ENCODE measurements at regions not wholly inside any gene's neighbourhood (a gene's known extent, or its start where the extent isn't known, plus 50 kb on each side); places are given as distances from the start of the nearest gene placed in this dataset.

GRCh38 chr13:95352486-95352885 lies 51.2 kb upstream of the ABCC4 start:
- no peak overlapping the region for H3K4me3 ChIP-seq (ENCODE audit: severe bottlenecking)
- no peaks in the 10 kb centered on the region for H3K27me3 ChIP-seq (ENCODE audit: insufficient read depth, poor library complexity, severe bottlenecking)
- no peak overlapping the region for H3K27ac ChIP-seq (ENCODE audit: poor library complexity, severe bottlenecking)
- DNase-seq (ENCODE audit: low spot score) (no peak), ATAC-seq (ENCODE audit: low read depth) (no peak)
- H3K36me3 ChIP-seq (ENCODE audit: low read depth) = no peaks in the 10 kb centered on the region
- H3K9me3 ChIP-seq (ENCODE audit: severe bottlenecking) = no peaks in the 10 kb centered on the region
- TF ChIP-seq CTCF (IDR thresholded peaks at IDR 0.05; ENCODE audit: poor library complexity, severe bottlenecking) = no peak
- no peaks in the 10 kb centered on the region for H3K4me1 ChIP-seq (ENCODE audit: insufficient read depth, poor library complexity, severe bottlenecking)

GRCh38 chr13:95354156-95354555 lies 52.9 kb upstream of the ABCC4 start:
- Histone ChIP-seq H3K9me3 (ENCODE audit: severe bottlenecking) (no peaks in the 10 kb centered on the region), H3K36me3 (ENCODE audit: low read depth) (no peaks in the 10 kb centered on the region), H3K27ac (ENCODE audit: poor library complexity, severe bottlenecking) (no peak overlapping the region), H3K4me3 (ENCODE audit: severe bottlenecking) (no peak overlapping the region), H3K4me1 (ENCODE audit: insufficient read depth, poor library complexity, severe bottlenecking) (no peaks in the 10 kb centered on the region), H3K27me3 (ENCODE audit: insufficient read depth, poor library complexity, severe bottlenecking) (no peaks in the 10 kb centered on the region)
- no peak for DNase-seq (ENCODE audit: low spot score)
- no peak for TF ChIP-seq CTCF (IDR thresholded peaks at IDR 0.05; ENCODE audit: poor library complexity, severe bottlenecking)
- no peak for ATAC-seq (ENCODE audit: low read depth)

GRCh38 chr13:95354680-95355487 lies 53.6 kb upstream of the ABCC4 start:
- Histone ChIP-seq H3K27me3 (ENCODE audit: insufficient read depth, poor library complexity, severe bottlenecking) (no peaks in the 10 kb centered on the region), H3K9me3 (ENCODE audit: severe bottlenecking) (no peaks in the 10 kb centered on the region), H3K27ac (ENCODE audit: poor library complexity, severe bottlenecking) (no peak overlapping the region), H3K4me1 (ENCODE audit: insufficient read depth, poor library complexity, severe bottlenecking) (no peaks in the 10 kb centered on the region), H3K36me3 (ENCODE audit: low read depth) (no peaks in the 10 kb centered on the region), H3K4me3 (ENCODE audit: severe bottlenecking) (no peak overlapping the region)
- ATAC-seq (ENCODE audit: low read depth) (no peak), DNase-seq (ENCODE audit: low spot score) (no peak)
- TF ChIP-seq CTCF (IDR thresholded peaks at IDR 0.05; ENCODE audit: poor library complexity, severe bottlenecking) = no peak

GRCh38 chr13:95355494-95355893 lies 54.2 kb upstream of the ABCC4 start:
- Histone ChIP-seq H3K4me1 (ENCODE audit: insufficient read depth, poor library complexity, severe bottlenecking) (no peaks in the 10 kb centered on the region), H3K27ac (ENCODE audit: poor library complexity, severe bottlenecking) (no peak overlapping the region), H3K9me3 (ENCODE audit: severe bottlenecking) (no peaks in the 10 kb centered on the region), H3K36me3 (ENCODE audit: low read depth) (no peaks in the 10 kb centered on the region), H3K4me3 (ENCODE audit: severe bottlenecking) (no peak overlapping the region), H3K27me3 (ENCODE audit: insufficient read depth, poor library complexity, severe bottlenecking) (no peaks in the 10 kb centered on the region)
- ATAC-seq (ENCODE audit: low read depth) = peak; percentile 65; the same call in 2 of the 3 replicates
- no peak for TF ChIP-seq CTCF (IDR thresholded peaks at IDR 0.05; ENCODE audit: poor library complexity, severe bottlenecking)
- DNase-seq (ENCODE audit: low spot score) = no peak

GRCh38 chr13:95356916-95357315 lies 55.7 kb upstream of the ABCC4 start:
- Histone ChIP-seq H3K36me3 (ENCODE audit: low read depth) (no peaks in the 10 kb centered on the region), H3K4me1 (ENCODE audit: insufficient read depth, poor library complexity, severe bottlenecking) (no peaks in the 10 kb centered on the region), H3K9me3 (ENCODE audit: severe bottlenecking) (no peaks in the 10 kb centered on the region), H3K4me3 (ENCODE audit: severe bottlenecking) (no peak overlapping the region), H3K27me3 (ENCODE audit: insufficient read depth, poor library complexity, severe bottlenecking) (no peaks in the 10 kb centered on the region), H3K27ac (ENCODE audit: poor library complexity, severe bottlenecking) (no peak overlapping the region)
- no peak for DNase-seq (ENCODE audit: low spot score)
- no peak for TF ChIP-seq CTCF (IDR thresholded peaks at IDR 0.05; ENCODE audit: poor library complexity, severe bottlenecking)
- no peak for ATAC-seq (ENCODE audit: low read depth)

Measured in RWPE2 (cell line).